IMR-90 (cell line): ENCODE measurements at regions not wholly inside any gene's neighbourhood (a gene's known extent, or its start where the extent isn't known, plus 50 kb on each side); places are given as distances from the start of the nearest gene placed in this dataset.
A peak's percentile ranks its signal among the peaks of the same experiment; 100 is the strongest.

Experiments used
- ATAC-seq: fragments of 200-7000 bp; cut with Tn5 transposase; 2 replicates; pipeline ENCODE4 v1.9.1; 2020; ENCODE audit warnings: low read depth, mild to moderate bottlenecking, moderate library complexity
- BruUV-seq: library from RNA; stranded (reverse); fragments of 400-500 nt; replicated peaks from 2 replicates; lab custom pipeline; 2021; lab: Mats Ljungman, UMichigan
- CTCF ChIA-PET: fragments of 300-600 bp; formaldehyde crosslinking; extraction: SDS; loops from one replicate; lab custom pipeline; 2021; ENCODE audit warnings: antibody characterized with exemption; lab: Yijun Ruan, JAX
- POLR2A ChIA-PET: fragments of 300-600 bp; sonication (Branson Sonifier 250); formaldehyde crosslinking; loops from one replicate; lab custom pipeline; 2022; ENCODE audit warnings: antibody characterized with exemption; ENCODE audit not compliant: unreplicated experiment; lab: Charles Lee
- DNase-seq: peaks from one replicate; pipeline ENCODE4 v3.0.0; 2013
- H2AFZ ChIP-seq: replicated peaks from 2 replicates; pipeline ENCODE3; 2013; ENCODE audit warnings: low read length, mild to moderate bottlenecking; ENCODE audit not compliant: poor library complexity
- H2AK5ac ChIP-seq: 2 replicates; pipeline ENCODE4 v1.6.1; 2013; ENCODE audit warnings: low read depth, low read length, inconsistent platforms
- H2AK9ac ChIP-seq: replicated peaks from 2 replicates; pipeline ENCODE3; 2013; ENCODE audit warnings: mild to moderate bottlenecking, low read depth, low read length, moderate library complexity; ENCODE audit not compliant: poor library complexity
- H2BK120ac ChIP-seq: 2 replicates; pipeline ENCODE4 v1.6.1; 2013; ENCODE audit warnings: low read depth, low read length, inconsistent platforms
- H2BK15ac ChIP-seq: 3 replicates; pipeline ENCODE4 v1.6.1; 2013; ENCODE audit warnings: low read depth, low read length, inconsistent platforms
- H2BK20ac ChIP-seq: 2 replicates; pipeline ENCODE4 v1.6.1; 2013; ENCODE audit warnings: low read depth, mild to moderate bottlenecking, inconsistent platforms, low read length, moderate library complexity
- H2BK5ac ChIP-seq: 2 replicates; pipeline ENCODE4 v1.6.1; 2013; ENCODE audit warnings: mild to moderate bottlenecking, low read depth, low read length, inconsistent platforms; ENCODE audit not compliant: poor library complexity, severe bottlenecking
- H3K14ac ChIP-seq: replicated peaks from 2 replicates; pipeline ENCODE4 v1.6.1; 2013; ENCODE audit warnings: low read depth, low read length, inconsistent platforms
- H3K18ac ChIP-seq: 2 replicates; pipeline ENCODE4 v1.6.1; 2013; ENCODE audit warnings: low read depth, low read length, control low read depth
- H3K23ac ChIP-seq: 2 replicates; pipeline ENCODE4 v1.6.1; 2013; ENCODE audit warnings: low read depth, low read length, inconsistent platforms
- H3K27ac ChIP-seq: 2 replicates; pipeline ENCODE4 v1.5.1; 2013; ENCODE audit warnings: mild to moderate bottlenecking, control low read depth, low read length; ENCODE audit not compliant: insufficient read depth
- H3K27me3 ChIP-seq: 2 replicates; pipeline ENCODE4 v1.6.1; 2013; ENCODE audit warnings: low read length; ENCODE audit not compliant: control insufficient read depth, insufficient read depth
- H3K36me3 ChIP-seq: 2 replicates; pipeline ENCODE4 v1.6.1; 2013; ENCODE audit warnings: low read length, mixed read lengths; ENCODE audit not compliant: control insufficient read depth, insufficient read depth
- H3K4ac ChIP-seq: 2 replicates; pipeline ENCODE4 v1.6.1; 2013; ENCODE audit warnings: low read depth, low read length, inconsistent platforms
- H3K4me1 ChIP-seq: 2 replicates; pipeline ENCODE4 v1.6.1; 2013; ENCODE audit warnings: low read length, mixed read lengths; ENCODE audit not compliant: control insufficient read depth, insufficient read depth
- H3K4me2 ChIP-seq: 2 replicates; pipeline ENCODE4 v1.6.1; 2013; ENCODE audit warnings: low read depth, mild to moderate bottlenecking, control low read depth, low read length, moderate library complexity
- H3K4me3 ChIP-seq: 2 replicates; pipeline ENCODE4 v1.5.1; 2013; ENCODE audit warnings: low read depth, mild to moderate bottlenecking, control low read depth, low read length, moderate library complexity; ENCODE audit not compliant: insufficient read depth
- H3K56ac ChIP-seq: 2 replicates; pipeline ENCODE4 v1.6.1; 2013; ENCODE audit warnings: low read length, inconsistent platforms; ENCODE audit not compliant: insufficient read depth; ENCODE audit errors: extremely low read depth
- H3K79me1 ChIP-seq, 2 experiments: 2 replicates each; pipeline ENCODE4 v1.6.1; 2013; ENCODE audit warnings: low read length in 2 of 2, inconsistent platforms in 1 of 2, low read depth in 1 of 2
- H3K9ac ChIP-seq: 2 replicates; pipeline ENCODE4 v1.6.1; 2013; ENCODE audit warnings: low read depth, low read length, control low read depth
- H3K9me1 ChIP-seq: 2 replicates; pipeline ENCODE4 v1.6.1; 2013; ENCODE audit warnings: low read length, inconsistent platforms; ENCODE audit not compliant: insufficient read depth
- H3K9me3 ChIP-seq: 2 replicates; pipeline ENCODE4 v1.6.1; 2013; ENCODE audit warnings: low read length; ENCODE audit not compliant: control insufficient read depth, insufficient read depth
- H4K20me1 ChIP-seq: 2 replicates; pipeline ENCODE4 v1.6.1; 2013; ENCODE audit warnings: low read length, inconsistent platforms; ENCODE audit not compliant: insufficient read depth
- H4K5ac ChIP-seq: 2 replicates; pipeline ENCODE4 v1.6.1; 2013; ENCODE audit warnings: mild to moderate bottlenecking, low read depth, low read length, control low read depth
- H4K8ac ChIP-seq, 2 experiments: 2 replicates each; pipeline ENCODE4 v1.6.1; 2013; ENCODE audit warnings: low read depth in 2 of 2, low read length in 2 of 2, control low read depth in 1 of 2, inconsistent platforms in 1 of 2
- H4K91ac ChIP-seq: 2 replicates; pipeline ENCODE4 v1.6.1; 2013; ENCODE audit warnings: low read depth, low read length, inconsistent platforms; ENCODE audit not compliant: insufficient read depth
- RAD21 ChIP-seq: IDR thresholded peaks from 2 replicates; pipeline ENCODE4 v1.6.1; 2012; ENCODE audit warnings: low read length, improper control_type of control experiment
- RCOR1 ChIP-seq: IDR thresholded peaks from 2 replicates; pipeline ENCODE4 v1.6.1; 2012; ENCODE audit warnings: mild to moderate bottlenecking, low read length, improper control_type of control experiment; ENCODE audit not compliant: insufficient replicate concordance
- WGBS, 2 experiments: methylation state at CpG; one replicate each; pipeline versions ENCODE4 v1.1.5 to v1.1.7; 2013; ENCODE audit warnings: missing lambda C conversion rate in 2 of 2; ENCODE audit not compliant: insufficient read length in 1 of 2; ENCODE audit errors: extremely low coverage in 2 of 2; 5-methylcytosine and 5-hydroxymethylcytosine counted together
- dilution Hi-C: fragments of 300-500 bp; cut with HindIII; formaldehyde crosslinking; loops from one replicate; pipeline ENCODE4 v1.14.3; 2018; ENCODE audit warnings: low sequenced_read_pairs; ENCODE audit not compliant: unreplicated experiment
- in situ Hi-C: fragments of 300-500 bp; cut with MboI; formaldehyde crosslinking; loops from 3 replicates; pipeline ENCODE4 v1.14.3; 2019; ENCODE audit warnings: low sequenced_read_pairs, inconsistent platforms, mixed read lengths
- intact Hi-C: fragments of 100-400 bp; cut with micrococcal nuclease; formaldehyde crosslinking; loops from 2 replicates; pipeline ENCODE4 v1.10.0; 2022

DNA sequence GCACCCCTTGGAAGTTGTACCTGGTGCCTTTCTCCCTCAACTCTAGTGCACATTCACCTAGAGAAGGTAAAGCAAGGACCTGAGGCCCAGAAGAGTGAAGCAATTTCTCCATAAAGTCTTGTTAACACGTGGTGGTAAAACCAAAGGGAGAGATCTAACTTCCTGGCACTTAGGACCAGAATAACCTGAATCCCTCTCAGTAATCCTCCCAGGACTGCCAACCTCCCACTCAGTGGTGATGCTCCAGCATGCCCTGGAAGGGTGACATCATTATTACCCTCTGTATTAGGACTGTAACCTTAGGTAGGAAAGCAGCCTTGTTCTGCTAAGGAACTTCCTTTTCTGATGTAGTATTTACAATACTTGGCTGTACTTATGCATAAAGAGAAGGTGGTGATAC, 330.6 kb upstream of the MARCKS start:
- Histone ChIP-seq H3K56ac (no peak overlapping the region), H3K4me2 (no peak overlapping the region), H3K9me1 (no peaks in the 10 kb centered on the region), H2AK9ac (no peak overlapping the region), H2BK15ac (peak overlapping the region; percentile 10; the same call in 1 of the 3 replicates), H3K4ac (no peak overlapping the region), H3K27me3 (no peaks in the 10 kb centered on the region), H4K8ac (no peak overlapping the region), H3K14ac (no peak overlapping the region), H3K9ac (no peak overlapping the region), H3K18ac (no peak overlapping the region), H3K4me1 (peaks cover 2% of the 10 kb centered on the region), H4K91ac (no peak overlapping the region), H2BK20ac (no peak overlapping the region), H4K5ac (no peak overlapping the region), H4K20me1 (no peaks in the 10 kb centered on the region), H3K79me1 (no peaks in the 10 kb centered on the region), H3K27ac (no peak overlapping the region), H3K36me3 (no peaks in the 10 kb centered on the region), H3K23ac (no peak overlapping the region), H2AFZ (no peak overlapping the region), H3K9me3 (no peaks in the 10 kb centered on the region), H2BK120ac (no peak overlapping the region), H2AK5ac (no peak overlapping the region), H3K4me3 (no peak overlapping the region), H2BK5ac (no peak overlapping the region)
- dilution Hi-C loops (no loop called here), in situ Hi-C loops (no loop called here), intact Hi-C loops (no loop called here)
- TF ChIP-seq RAD21 (no peak), RCOR1 (no peak)
- ChIA-PET POLR2A (no interaction called here), CTCF (no interaction called here)
- DNase-seq, result no peak
- ATAC-seq, result no peak
- WGBS, 2 experiments, result no CpG with 5 or more reads among the region's 1 CpG
- BruUV-seq, result no TSS peak
